H9 (cell line): ENCODE measurements at regions not wholly inside any gene's neighbourhood (a gene's known extent, or its start where the extent isn't known, plus 50 kb on each side); places are given as distances from the start of the nearest gene placed in this dataset.

ENCODE experiments used
- DNase-seq: peaks from one replicate; pipeline ENCODE4 v3.0.0-alpha.2; 2017
- H2AFZ ChIP-seq: one replicate; pipeline ENCODE4 v1.6.1; 2013; ENCODE audit warnings: mild to moderate bottlenecking, low read length, control low read depth, moderate library complexity
- H2AK5ac ChIP-seq: 2 replicates; pipeline ENCODE4 v1.6.1; 2013; ENCODE audit warnings: low read length, control low read depth, mixed read lengths; ENCODE audit not compliant: insufficient read length
- H2BK120ac ChIP-seq: one replicate; pipeline ENCODE4 v1.6.1; 2013; ENCODE audit warnings: low read depth, mild to moderate bottlenecking, low read length, control low read depth, inconsistent platforms; ENCODE audit not compliant: poor library complexity, severe bottlenecking
- H2BK12ac ChIP-seq: 2 replicates; pipeline ENCODE4 v1.6.1; 2013; ENCODE audit warnings: low read length, control low read depth, mixed read lengths, low read depth; ENCODE audit not compliant: insufficient read length
- H2BK15ac ChIP-seq: 2 replicates; pipeline ENCODE4 v1.6.1; 2013; ENCODE audit warnings: low read depth, low read length, control low read depth
- H2BK20ac ChIP-seq: one replicate; pipeline ENCODE4 v1.6.1; 2013; ENCODE audit warnings: low read depth, mild to moderate bottlenecking, low read length, control low read depth, inconsistent platforms; ENCODE audit not compliant: poor library complexity, severe bottlenecking
- H2BK5ac ChIP-seq: 2 replicates; pipeline ENCODE4 v1.6.1; 2013; ENCODE audit warnings: low read length, control low read depth, mixed read lengths; ENCODE audit not compliant: insufficient read length
- H3K14ac ChIP-seq: 2 replicates; pipeline ENCODE4 v1.6.1; 2013; ENCODE audit warnings: low read length, control low read depth; ENCODE audit not compliant: insufficient read depth
- H3K18ac ChIP-seq: 2 replicates; pipeline ENCODE4 v1.6.1; 2013; ENCODE audit warnings: low read depth, mild to moderate bottlenecking, mixed read lengths, low read length, control low read depth; ENCODE audit not compliant: insufficient read length
- H3K23ac ChIP-seq: 2 replicates; pipeline ENCODE4 v1.6.1; 2013; ENCODE audit warnings: low read length, control low read depth, mixed read lengths, low read depth; ENCODE audit not compliant: insufficient read length
- H3K23me2 ChIP-seq: 2 replicates; pipeline ENCODE4 v1.6.1; 2013; ENCODE audit warnings: low read depth, mild to moderate bottlenecking, mixed read lengths, low read length, control low read depth; ENCODE audit not compliant: insufficient read length, poor library complexity, severe bottlenecking
- H3K27ac ChIP-seq: 2 replicates; pipeline ENCODE4 v1.5.1; 2013; ENCODE audit warnings: low read length, control low read depth, mixed read lengths, low read depth; ENCODE audit not compliant: insufficient read length
- H3K27me3 ChIP-seq: 2 replicates; pipeline ENCODE4 v1.6.1; 2013; ENCODE audit warnings: low read length, control low read depth, inconsistent platforms; ENCODE audit not compliant: insufficient read depth
- H3K4ac ChIP-seq: 2 replicates; pipeline ENCODE4 v1.6.1; 2013; ENCODE audit warnings: low read depth, mild to moderate bottlenecking, control low read depth, inconsistent platforms, low read length, moderate library complexity
- H3K4me1 ChIP-seq: 2 replicates; pipeline ENCODE4 v1.6.1; 2013; ENCODE audit warnings: low read length, control low read depth, inconsistent platforms; ENCODE audit not compliant: insufficient read depth
- H3K4me2 ChIP-seq: 2 replicates; pipeline ENCODE4 v1.6.1; 2013; ENCODE audit warnings: low read length, control low read depth, mixed read lengths; ENCODE audit not compliant: insufficient read length, insufficient read depth
- H3K56ac ChIP-seq: 2 replicates; pipeline ENCODE4 v1.6.1; 2013; ENCODE audit warnings: low read depth, mild to moderate bottlenecking, mixed read lengths, low read length, control low read depth; ENCODE audit not compliant: insufficient read length
- H3K79me1 ChIP-seq: 2 replicates; pipeline ENCODE4 v1.6.1; 2013; ENCODE audit warnings: low read depth, mild to moderate bottlenecking, moderate library complexity, low read length, control low read depth, inconsistent platforms; ENCODE audit not compliant: insufficient read depth, poor library complexity, severe bottlenecking
- H3K79me2 ChIP-seq: 2 replicates; pipeline ENCODE4 v1.6.1; 2013; ENCODE audit warnings: low read length, control low read depth, inconsistent platforms; ENCODE audit not compliant: insufficient read depth
- H3K9ac ChIP-seq: 2 replicates; pipeline ENCODE4 v1.6.1; 2013; ENCODE audit warnings: low read length, control low read depth, mixed read lengths; ENCODE audit not compliant: insufficient read length; ENCODE audit errors: extremely low read depth
- H3K9me3 ChIP-seq: one replicate; pipeline ENCODE4 v1.6.1; 2013; ENCODE audit warnings: low read depth, low read length, inconsistent platforms; ENCODE audit not compliant: control insufficient read depth
- H3T11ph ChIP-seq: one replicate; pipeline ENCODE4 v1.6.1; 2013; ENCODE audit warnings: mild to moderate bottlenecking, low read length, control low read depth, inconsistent platforms
- H4K20me1 ChIP-seq: one replicate; pipeline ENCODE4 v1.6.1; 2013; ENCODE audit not compliant: control insufficient read depth, insufficient read length, insufficient read depth
- H4K5ac ChIP-seq: 2 replicates; pipeline ENCODE4 v1.6.1; 2013; ENCODE audit warnings: low read depth, mild to moderate bottlenecking, mixed read lengths, low read length, control low read depth; ENCODE audit not compliant: insufficient read length
- H4K8ac ChIP-seq: replicated peaks from 2 replicates; pipeline ENCODE4 v1.6.1; 2013; ENCODE audit warnings: low read length, control low read depth, mixed read lengths, low read depth; ENCODE audit not compliant: insufficient read length
- H4K91ac ChIP-seq: 2 replicates; pipeline ENCODE4 v1.6.1; 2013; ENCODE audit warnings: low read depth, mild to moderate bottlenecking, moderate library complexity, mixed read lengths, low read length, control low read depth; ENCODE audit not compliant: insufficient read length
- H3K27ac Mint-ChIP-seq, 3 experiments: 2 replicates in 2 of 3; 3 replicates in 1 of 3; pipeline ENCODE4 v1.8.0; 2020 to 2021; ENCODE audit warnings: mixed read lengths in 3 of 3, mild to moderate bottlenecking in 1 of 3, moderate library complexity in 1 of 3
- H3K27me3 Mint-ChIP-seq: 2 replicates; pipeline ENCODE4 v1.8.0; 2021; ENCODE audit warnings: low read depth, mild to moderate bottlenecking, moderate library complexity, mixed read lengths
- H3K36me3 Mint-ChIP-seq, 3 experiments: 2 replicates in 2 of 3; 3 replicates in 1 of 3; pipeline ENCODE4 v1.8.0; 2020 to 2021; ENCODE audit warnings: low read depth in 3 of 3, mixed read lengths in 3 of 3; ENCODE audit not compliant: insufficient read depth in 1 of 3
- H3K4me1 Mint-ChIP-seq, 2 experiments: 2 replicates each; pipeline ENCODE4 v1.8.0; 2020; ENCODE audit warnings: mixed read lengths in 2 of 2
- H3K4me3 Mint-ChIP-seq, 2 experiments: 2 replicates in 1 of 2; 3 replicates in 1 of 2; pipeline ENCODE4 v1.8.0; 2020 to 2021; ENCODE audit warnings: mild to moderate bottlenecking in 2 of 2, mixed read lengths in 2 of 2, moderate library complexity in 1 of 2
- H3K9me3 Mint-ChIP-seq, 2 experiments: 2 replicates in 1 of 2; 3 replicates in 1 of 2; pipeline ENCODE4 v1.8.0; 2020; ENCODE audit warnings: mild to moderate bottlenecking in 2 of 2, mixed read lengths in 2 of 2, moderate library complexity in 1 of 2
- WGBS: extraction: QIAGEN DNeasy Blood & Tissue Kit; methylation state at CpG from one replicate; pipeline ENCODE4 v1.1.7; 2013; ENCODE audit warnings: missing lambda C conversion rate, low lambda C conversion rate, mixed read lengths; ENCODE audit not compliant: insufficient read length; ENCODE audit errors: extremely low coverage; 5-methylcytosine and 5-hydroxymethylcytosine counted together
- TF ChIP-seq, protein P1 (sequence below): fragments of 200-600 bp; sonication (generic); conservative IDR thresholded peaks from 3 replicates; pipeline ENCODE4 v1.8.0; 2021; ENCODE audit warnings: antibody characterized with exemption, mild to moderate bottlenecking

DNA sequence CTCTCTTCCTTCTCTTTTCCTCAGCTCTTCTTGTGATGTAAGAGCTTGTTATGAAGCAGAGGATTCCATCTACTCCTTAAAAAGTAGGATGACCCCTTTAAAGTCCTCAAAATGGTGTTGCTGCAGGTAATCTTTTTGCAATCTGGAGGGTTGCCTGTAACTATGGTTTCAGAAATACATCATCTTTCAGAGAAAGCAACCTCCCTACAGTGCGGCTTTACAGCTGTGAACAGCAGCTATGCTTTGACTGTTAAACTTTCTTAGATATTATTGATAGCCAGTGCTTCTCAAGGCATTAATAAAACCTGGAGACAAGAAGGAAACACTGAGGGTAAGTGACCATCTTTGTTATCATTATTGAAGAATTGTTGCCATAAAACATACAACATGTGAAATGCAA, 86.6 kb upstream of the MDFIC start:
- Histone ChIP-seq H3K56ac (no peak overlapping the region), H2BK12ac (no peak overlapping the region), H3K27me3 (no peaks in the 10 kb centered on the region), H3K9ac (no peak overlapping the region), H2BK120ac (no peak overlapping the region), H3K4me2 (no peak overlapping the region), H3K79me1 (no peaks in the 10 kb centered on the region), H2BK20ac (no peak overlapping the region), H3K27ac (no peak overlapping the region), H2AK5ac (no peak overlapping the region), H3K9me3 (no peaks in the 10 kb centered on the region), H3T11ph (no peak overlapping the region), H3K79me2 (no peaks in the 10 kb centered on the region), H2AFZ (no peak overlapping the region), H3K18ac (no peak overlapping the region), H4K91ac (no peak overlapping the region), H3K14ac (no peak overlapping the region), H2BK15ac (no peak overlapping the region), H4K8ac (no peak overlapping the region), H3K4ac (no peak overlapping the region), H3K23me2 (no peaks in the 10 kb centered on the region), H4K5ac (no peak overlapping the region), H3K23ac (no peak overlapping the region), H4K20me1 (no peaks in the 10 kb centered on the region), H3K4me1 (no peaks in the 10 kb centered on the region), H2BK5ac (no peak overlapping the region)
- DNase-seq, result no peak
- Mint-ChIP-seq H3K9me3 (no peaks in the 10 kb centered on the region), H3K4me3 (no peak overlapping the region), H3K36me3 (no peaks in the 10 kb centered on the region), H3K27ac (0 out of 7 replicates have a peak overlapping the region, but pooled peaks of 1 of the 3 experiments have one; percentile 65), H3K27me3 (no peaks in the 10 kb centered on the region), H3K4me1 (no peaks in the 10 kb centered on the region)
- WGBS, result no CpG with 5 or more reads among the region's 1 CpG
- TF ChIP-seq, protein P1, sequence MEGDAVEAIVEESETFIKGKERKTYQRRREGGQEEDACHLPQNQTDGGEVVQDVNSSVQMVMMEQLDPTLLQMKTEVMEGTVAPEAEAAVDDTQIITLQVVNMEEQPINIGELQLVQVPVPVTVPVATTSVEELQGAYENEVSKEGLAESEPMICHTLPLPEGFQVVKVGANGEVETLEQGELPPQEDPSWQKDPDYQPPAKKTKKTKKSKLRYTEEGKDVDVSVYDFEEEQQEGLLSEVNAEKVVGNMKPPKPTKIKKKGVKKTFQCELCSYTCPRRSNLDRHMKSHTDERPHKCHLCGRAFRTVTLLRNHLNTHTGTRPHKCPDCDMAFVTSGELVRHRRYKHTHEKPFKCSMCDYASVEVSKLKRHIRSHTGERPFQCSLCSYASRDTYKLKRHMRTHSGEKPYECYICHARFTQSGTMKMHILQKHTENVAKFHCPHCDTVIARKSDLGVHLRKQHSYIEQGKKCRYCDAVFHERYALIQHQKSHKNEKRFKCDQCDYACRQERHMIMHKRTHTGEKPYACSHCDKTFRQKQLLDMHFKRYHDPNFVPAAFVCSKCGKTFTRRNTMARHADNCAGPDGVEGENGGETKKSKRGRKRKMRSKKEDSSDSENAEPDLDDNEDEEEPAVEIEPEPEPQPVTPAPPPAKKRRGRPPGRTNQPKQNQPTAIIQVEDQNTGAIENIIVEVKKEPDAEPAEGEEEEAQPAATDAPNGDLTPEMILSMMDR, result no peak
